G401.6 (cell line): ENCODE measurements at regions not wholly inside any gene's neighbourhood (a gene's known extent, or its start where the extent isn't known, plus 50 kb on each side); places are given as distances from the start of the nearest gene placed in this dataset.
A peak's percentile ranks its signal among the peaks of the same experiment; 100 is the strongest.
"Not testable (repeated sequence)": the region's sequence is repeated elsewhere in the genome, so short reads cannot be mapped to it uniquely, and the experiment has no call there.

Experiments
- FAIRE-seq: peaks from 2 replicates; lab custom pipeline; 2012; peaks lifted over from hg19 to GRCh38; lab: Jason Lieb, UNC

DNA sequence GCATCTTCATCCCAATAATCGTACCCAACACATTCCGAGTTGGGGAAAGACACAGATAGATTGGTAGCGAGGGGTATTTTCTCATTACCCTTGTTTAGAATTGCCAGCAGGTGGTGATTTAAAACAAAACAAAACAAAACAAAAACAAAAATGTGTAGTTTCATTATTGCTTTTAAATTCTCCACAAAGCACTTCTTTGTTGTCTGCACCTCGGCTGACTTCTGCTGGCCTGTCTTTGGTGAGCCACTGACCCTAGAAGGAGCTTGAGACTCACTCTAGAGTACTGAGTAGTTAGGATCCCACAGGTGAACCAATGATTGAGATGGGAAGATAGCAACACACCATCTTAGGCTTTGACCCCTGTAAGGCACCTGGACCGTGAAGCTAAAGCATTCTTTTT, 105.4 kb upstream of the BET1 start:
- no peak for FAIRE-seq

DNA sequence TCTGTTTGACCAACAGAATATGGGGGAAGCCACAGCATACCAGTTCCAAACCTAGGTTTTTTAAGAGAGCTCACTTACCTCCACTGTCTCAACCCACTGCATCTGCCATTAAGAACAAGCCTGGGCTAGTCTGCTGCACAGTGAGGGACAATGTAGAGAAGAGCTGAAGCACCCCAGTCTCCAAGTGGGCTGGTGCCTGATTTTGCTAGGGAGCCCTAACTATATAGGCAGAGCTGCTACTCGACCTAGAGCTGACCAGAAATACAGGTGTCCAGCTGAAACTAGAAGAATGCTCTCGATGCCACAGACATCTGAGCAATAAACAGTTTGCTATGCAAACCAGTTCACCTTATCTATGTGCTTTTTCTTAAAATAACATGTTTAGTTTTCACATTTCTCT, 106.9 kb upstream of the BET1 start:
- no peak for FAIRE-seq

DNA sequence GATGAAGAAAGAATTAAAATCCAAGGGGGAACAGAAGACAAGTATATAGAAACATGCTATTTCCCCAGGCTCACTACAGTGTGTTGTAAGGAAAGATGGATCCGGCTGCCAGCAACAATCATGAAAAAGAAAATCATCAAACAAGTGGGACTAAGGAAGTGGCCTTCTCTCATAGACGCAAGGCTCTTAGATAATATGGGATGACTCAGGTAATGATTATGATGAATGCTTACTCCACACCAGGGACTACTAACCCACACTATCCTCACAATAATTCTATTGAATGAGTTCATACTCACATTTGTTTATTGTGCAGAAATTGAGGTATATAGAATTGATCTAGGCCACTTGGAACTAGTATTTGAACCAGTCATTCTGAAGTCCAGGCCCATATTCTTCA, 111.2 kb upstream of the BET1 start:
- FAIRE-seq, result no peak

DNA sequence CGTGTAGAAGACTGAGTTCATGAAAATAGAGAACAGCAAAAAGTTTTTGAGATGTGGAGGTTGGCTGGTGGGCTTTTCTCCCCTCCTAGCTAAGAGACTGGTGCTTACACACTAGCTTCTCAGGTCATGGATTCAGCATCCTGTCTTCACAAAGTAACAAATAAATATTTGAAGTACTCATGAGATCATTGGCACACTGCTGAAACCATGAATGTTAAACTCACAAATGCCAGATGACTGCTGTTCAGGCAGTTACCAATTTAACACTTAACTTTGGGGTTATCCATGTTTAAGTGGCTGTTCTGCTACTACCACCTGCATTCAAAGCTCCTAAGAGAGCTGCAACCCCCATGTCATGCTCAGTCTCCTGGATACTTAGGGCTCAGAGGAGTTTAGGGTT, 119.0 kb upstream of the BET1 start:
- no peak for FAIRE-seq

DNA sequence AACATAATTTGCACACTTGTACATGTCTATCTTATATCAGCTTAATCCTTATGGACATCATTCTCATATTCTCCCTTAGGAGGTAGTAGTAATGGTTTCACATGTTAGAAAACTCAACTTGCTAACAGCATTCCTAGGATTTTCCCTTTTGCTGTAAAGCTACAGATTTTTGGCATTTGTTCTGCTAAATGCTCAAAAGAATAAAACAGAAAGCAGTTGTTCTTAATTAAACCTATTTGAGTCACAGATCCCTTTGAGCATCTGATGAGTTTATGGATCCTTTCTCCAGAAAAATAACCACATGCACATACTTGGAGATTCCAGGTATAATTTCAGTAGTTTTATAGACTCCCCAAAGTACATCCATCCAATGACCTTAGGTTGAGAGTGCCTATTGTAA, 122.9 kb upstream of the BET1 start:
- no peak for FAIRE-seq

DNA sequence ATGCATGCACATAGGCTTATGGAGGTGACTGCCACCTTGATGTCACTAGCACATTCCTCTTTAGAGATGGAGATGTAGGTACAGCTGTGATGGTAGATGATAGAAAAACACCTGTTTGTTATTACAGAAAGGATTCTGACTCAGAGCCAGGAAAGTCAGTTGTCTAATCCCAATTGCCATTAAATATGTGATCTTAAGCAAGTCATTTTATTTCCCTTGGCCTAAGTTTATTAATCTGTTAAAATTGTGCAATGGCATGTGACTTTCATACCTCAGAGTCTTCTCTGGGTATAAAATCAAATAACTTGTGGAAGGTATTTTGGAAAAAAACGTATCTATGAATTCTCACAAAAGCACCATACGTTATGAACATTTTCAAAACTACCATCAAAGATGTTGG, 123.9 kb upstream of the BET1 start:
- no peak for FAIRE-seq

DNA sequence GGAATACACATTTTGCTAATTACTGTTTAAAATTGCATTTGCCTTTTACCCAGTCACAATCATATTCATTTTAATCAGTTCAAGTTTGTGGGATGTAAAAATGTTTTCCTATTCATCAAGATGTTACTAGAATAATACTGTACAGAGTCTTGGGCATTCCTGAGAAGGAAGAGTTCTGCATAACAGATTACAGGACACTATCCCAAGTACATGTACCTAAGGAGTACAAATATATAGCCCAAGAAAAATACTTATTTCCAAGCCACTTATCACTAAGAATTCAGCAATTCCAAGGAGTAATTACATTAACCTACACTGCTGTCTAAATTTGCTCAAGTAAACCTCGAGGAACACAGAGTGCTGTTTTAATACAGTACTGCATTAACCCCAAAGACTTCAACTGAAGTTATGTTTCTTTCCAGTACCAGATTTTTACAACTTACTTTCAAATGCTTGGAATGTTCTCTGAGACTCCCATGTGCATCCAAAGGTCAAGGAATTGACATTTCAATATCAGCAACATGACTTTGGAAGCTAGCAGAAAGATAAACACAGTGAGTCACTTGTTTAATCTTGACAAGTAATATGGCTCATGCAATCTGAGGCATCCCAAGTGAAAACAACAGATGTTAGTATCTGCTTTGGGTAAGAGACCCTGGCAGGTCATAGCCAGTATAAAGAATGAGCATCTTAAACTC, 125.4 kb upstream of the BET1 start:
- no peak for FAIRE-seq

DNA sequence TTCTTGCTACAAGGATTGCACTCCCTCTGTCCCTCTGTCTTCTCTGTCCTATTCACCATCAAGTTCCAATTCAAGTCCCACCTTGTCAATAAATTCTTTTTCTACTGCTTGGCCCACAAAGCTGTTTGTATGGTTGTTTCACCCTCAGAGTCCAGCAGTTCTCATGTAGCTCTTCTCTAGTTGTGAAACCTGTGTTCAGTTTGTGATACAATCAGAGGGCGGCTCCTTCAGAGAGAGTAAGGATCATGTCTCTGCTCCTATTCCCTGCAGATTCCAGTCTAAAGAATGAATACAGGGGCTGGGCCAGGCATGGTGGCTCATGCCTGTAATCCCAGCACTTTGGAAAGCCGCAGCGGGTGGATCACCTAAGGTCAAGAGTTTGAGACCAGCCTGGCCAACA, 126.6 kb upstream of the BET1 start:
- no peak for FAIRE-seq

DNA sequence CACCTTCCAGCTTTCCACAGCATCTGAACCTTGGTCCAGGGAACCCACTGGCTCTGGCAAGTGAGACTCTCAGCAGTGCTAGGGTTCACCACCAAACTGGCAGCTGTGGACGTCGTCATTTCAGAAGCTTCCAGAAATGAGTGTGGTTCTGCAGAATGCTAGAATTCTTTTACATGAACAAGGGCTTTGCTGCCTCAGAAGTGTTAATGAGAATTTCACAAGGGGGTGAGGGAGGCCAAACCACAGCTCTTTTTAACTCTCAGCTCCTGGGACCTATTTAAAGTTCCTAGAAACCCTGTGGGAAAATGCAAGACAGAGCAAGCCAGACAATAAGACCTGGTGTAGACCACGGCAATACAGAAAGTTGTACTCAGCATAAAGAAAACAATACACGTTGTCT, 129.3 kb upstream of the BET1 start:
- FAIRE-seq, result no peak

DNA sequence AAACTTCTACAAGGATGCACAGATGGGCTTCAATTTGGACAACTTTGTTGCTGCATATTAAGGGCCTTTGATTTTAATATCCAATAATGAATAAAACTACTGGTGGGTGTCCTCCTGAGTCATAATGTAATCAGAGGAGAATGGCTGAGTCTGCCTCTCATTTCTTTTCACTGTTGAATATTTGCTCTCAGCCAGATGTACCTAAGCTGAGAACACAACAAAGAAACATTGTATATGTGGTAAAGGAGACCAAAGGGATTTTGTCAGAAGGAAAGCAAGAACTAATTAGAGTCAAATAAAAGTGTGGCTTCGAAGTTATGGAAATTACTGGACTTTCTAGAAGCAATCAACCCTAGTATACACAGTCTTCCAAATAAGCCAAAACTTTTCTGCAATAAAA, 131.0 kb upstream of the BET1 start:
- no peak for FAIRE-seq

DNA sequence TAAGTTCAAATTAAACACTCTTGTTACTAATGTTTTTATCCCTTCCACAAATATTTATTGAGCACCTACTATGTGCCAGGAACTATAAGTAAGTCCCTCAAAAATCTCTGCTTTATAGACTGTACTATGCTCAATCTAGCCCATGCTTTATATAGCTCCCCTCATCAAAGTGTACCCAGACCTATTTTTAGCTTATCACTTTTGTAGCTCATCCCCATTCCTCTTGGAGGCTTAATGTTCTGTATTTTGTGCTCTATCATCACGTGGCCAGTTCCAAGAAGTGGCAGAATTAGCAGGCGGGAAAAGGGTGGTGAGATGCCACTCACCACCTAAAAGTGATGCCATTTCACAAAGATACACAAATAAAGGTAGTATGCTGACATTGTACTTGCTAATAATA, 138.1 kb upstream of the BET1 start:
- FAIRE-seq, result no peak

DNA sequence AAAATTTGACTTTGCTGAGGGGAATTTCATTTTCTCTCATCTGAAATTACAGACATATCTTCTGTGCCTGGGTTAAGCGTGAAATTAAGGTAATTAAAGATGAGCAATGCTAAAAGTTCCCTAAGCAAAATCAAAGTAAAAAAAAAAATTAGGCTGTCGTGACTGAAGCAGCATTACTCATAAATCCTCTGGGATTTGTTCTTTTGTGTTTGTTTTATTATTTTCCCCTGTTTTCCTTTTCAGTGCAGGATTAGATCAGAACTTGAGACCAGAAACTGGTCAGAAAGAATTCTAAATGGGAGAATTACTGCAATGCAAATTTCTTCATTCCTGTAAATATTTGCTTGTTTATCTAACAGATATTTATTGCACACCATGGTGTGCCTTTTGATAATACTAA, 141.4 kb upstream of the BET1 start:
- no peak for FAIRE-seq

DNA sequence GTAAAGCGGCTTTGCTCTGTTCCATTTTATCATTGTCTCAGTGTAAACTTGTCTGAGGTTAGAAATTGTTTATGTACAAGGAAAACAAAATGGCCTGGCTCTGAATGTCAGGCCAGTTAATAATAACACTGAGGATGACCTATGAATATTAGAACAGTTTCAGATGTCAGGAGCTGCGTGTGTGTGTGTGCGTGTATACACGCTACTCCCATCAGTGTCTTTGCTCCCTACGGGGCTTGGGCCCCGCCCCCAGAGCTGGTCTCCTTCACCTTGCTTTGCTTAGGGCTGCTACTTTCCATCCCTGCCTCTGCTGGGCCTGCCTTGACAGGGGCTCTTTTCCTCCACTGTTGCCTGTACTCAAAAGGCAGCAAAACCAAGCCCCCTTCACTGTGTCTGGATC, 142.3 kb upstream of the BET1 start:
- no peak for FAIRE-seq

DNA sequence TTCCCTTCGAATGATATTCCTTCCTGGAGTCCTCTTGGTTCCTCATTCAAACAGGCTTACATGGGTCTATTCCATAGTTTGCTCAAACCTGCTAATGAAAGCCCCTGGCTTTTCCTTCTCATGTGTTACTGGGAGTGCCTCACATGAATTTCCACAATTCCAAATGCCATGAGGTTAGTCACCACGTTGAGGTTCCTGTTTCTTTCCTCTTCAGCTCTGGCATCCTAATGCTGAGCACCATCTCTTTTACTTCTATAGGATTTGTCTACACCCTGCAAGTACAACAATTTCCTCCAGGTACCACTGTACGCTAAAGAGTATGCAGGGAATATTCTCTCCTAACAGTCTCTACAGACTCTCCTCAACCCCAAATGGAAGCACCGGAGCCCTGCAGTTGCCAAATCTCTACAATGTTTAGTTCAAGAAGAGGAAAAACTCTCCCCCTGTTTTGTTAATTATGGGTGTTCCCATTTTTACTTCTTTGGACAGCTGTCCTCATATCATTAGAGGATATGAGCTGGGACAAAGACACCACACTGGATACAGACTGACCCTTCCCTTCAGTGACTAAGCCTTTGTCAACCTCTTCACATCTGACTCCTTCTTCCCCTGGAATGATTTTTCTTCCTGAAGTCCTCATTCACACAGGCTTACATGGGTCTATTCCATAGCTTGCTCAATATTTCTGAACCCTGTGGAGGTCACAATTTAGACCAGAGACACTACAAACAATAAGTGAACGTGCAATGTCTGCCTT, 145.8 kb upstream of the BET1 start:
- no peak for FAIRE-seq

DNA sequence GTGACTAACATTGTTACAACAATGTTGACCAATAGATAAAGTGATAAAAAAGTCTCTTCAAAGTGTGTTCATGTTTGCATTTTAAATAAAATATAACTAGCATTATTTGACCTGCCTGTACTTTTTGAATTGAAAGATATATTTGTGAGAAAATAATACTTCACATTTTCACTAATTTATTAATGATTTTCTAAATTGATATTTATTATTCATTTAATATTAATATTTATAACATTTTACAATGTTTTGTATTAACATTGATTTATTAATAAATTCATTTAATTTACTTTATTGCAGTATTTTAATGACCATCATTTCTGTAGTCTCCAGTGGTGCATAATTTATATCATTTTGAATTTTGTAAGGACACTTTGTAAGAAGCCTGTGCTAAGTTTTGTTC, 150.0 kb upstream of the BET1 start:
- FAIRE-seq, result peak; percentile 92

DNA sequence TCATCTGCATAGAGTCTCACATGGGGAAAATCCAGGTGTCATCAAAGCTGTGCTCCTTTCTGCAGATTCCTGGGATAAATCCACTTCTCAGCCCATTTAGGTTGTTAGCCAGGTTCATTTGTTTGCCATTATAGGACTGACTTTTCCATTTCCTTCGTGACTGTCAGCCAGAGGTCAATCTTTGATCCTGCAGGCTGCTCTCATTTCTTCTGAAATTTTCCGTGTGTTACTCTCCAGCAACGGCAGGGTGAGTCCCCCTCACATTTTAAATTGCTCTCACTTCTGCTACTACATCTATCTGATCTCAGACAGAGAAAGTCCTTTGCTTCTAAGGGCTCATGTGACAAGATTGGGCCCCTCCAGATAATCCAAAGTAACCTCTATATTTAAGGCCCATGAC, 150.7 kb upstream of the BET1 start:
- no peak for FAIRE-seq

DNA sequence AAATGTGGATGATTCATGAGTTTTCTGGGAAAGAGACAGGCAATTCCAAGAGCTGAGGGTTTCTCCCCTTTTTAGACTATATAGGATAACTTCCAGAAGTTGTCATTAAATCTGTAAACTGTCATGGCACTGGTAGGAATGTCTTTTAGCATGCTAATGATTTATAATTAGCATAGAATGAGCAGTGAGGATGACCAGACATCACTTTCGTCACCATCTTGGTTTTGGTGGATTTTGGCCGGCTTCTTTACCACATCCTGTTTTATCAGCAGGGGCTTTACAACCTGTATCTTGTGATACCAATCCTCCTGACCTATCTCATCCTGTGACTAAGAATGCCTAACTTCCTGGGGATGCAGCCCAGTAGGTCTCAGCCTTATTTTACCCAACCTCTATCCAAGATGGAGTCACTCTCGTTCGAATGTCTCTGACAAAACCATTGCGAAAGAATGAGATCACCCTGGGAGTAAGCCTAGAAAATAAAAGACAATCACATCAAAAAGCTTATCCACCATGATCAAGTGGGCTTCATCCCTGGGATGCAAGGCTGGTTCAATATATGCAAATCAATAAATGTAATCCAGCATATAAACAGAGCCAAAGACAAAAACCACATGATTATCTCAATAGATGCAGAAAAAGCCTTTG, 153.6 kb upstream of the BET1 start:
- not testable (repeated sequence) for FAIRE-seq

DNA sequence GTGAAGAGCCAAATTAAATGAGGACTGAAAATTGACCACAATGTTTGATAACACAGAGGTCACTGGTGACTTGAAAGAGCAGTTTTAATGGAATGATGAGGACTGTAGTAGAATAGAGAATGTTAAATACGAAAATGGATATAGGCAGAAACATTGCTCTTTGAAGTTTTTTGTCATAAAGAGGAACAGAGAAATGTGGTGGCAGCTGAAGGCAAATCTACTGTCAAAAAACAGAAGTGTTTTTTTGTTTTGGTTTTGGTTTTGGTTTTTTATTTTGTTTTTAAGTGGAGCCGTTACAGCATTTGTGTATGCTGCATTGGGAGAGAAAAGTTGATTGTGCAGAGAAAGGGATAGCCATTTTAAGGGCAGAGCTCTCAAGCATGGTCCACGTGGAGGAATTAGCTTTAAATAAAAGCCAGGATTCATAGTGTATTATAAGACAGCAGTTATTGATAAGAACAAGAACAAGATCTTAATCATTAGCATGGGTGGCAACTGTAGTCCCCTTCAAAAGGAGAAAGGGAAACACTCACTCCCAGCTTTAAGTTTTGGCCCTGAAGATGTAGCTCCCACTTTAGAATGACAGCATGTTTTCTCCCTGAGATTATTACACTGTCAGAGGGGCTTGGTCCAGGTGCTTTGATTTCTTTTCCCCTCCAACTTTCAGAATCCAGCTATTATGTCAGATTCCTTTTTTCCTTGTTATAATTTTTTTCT, 156.7 kb upstream of the BET1 start:
- no peak for FAIRE-seq

DNA sequence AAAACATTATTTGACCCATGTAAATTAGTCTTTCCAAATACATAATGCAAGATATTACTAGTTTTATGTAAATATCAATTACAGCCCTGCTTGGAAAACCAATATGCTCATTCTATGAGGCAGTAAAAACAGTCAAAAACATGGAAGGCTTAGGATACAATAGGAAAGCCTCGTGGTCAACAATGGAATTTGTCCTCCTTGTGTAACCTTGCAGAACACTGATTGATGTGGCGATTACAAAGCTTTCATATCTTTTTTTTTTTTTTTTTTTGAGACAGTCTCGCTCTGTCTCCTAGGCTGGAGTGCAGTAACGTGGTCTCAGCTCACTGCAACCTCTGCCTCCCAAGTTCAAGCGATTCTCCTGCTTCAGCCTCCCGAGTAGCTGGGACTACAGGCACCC, 157.3 kb upstream of the BET1 start:
- no peak for FAIRE-seq

DNA sequence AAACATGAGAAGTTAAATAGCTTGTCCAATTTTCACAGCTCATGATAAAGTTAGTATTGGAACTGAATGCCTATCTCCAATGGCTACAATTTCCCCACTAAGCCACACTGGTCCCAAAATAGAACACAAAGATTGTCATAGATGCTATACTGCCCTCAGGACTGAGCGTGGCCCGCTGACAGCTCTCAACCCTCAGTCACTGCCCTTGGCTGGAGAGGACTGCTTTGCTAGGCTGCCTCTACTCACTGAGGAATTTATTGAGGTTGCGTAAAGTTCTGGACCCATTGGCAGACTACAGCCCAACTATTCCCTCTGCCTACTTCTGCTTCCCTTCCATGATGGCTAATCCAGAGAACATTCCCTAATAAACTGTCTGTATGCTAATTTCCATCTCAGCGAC, 165.5 kb upstream of the BET1 start:
- no peak for FAIRE-seq

DNA sequence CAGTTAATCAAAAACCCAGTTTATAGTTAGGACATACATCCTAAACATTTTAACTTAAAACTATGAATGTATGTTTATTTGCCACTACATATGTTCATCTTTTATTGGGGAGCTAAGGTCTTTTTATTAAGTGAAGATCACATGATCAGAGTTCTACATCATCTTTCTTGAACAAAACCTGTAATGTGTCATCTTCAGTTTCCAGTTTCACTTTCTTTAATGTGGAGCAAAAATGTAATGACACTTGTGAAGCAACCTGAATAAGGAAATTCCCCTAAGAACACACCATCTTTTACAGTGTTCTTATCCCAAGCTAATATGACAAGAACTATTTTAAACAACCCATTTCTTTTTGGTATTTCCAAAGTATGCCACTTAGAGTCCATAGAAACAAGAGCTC, 166.7 kb upstream of the BET1 start:
- no peak for FAIRE-seq

DNA sequence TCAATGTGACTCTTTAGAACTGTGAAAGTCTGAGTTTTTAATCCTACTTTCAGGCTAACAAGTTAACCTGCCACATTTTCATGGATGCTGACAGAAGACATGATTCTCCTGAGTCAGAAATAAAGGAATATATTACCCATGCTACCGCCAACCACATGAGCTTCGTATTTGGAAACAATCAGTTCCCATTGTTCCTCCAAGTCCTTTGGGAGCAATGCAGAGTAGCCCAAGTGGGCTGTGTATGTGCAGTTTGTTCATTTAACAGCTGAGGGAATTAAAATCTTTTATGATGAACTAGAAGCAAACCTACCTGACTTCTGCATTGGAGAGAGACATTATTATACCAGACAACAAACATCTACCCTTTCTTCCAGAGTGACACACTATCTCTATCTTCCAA, 169.3 kb upstream of the BET1 start:
- no peak for FAIRE-seq

DNA sequence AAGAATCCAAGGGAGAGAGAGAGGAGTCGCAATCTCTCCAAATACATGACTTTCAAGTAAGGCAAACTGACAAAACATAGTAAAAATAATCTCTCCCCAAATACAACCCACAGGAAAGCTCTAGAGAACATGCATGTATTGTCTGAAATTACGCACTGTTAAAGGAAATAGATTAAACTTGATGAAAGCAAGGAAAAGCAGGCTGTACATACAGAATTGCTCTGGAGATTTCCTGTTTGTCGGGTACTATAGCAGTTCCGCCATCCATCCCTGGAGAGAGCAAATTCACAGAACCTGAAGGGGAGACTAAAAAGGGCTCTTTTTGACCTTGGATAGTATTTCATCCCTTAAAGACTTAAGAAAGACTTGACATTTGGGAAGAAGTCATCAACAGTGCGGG, 170.2 kb upstream of the BET1 start:
- no peak for FAIRE-seq
